GM19238 (cell line): ENCODE measurements at regions not wholly inside any gene's neighbourhood (a gene's known extent, or its start where the extent isn't known, plus 50 kb on each side); places are given as distances from the start of the nearest gene placed in this dataset.
"Not testable (repeated sequence)": the region's sequence is repeated elsewhere in the genome, so short reads cannot be mapped to it uniquely, and the experiment has no call there.

ENCODE experiments used
- DNase-seq: peaks from one replicate; pipeline ENCODE4 v3.0.0; 2011; ENCODE audit warnings: low spot score; ENCODE audit not compliant: insufficient read length

DNA sequence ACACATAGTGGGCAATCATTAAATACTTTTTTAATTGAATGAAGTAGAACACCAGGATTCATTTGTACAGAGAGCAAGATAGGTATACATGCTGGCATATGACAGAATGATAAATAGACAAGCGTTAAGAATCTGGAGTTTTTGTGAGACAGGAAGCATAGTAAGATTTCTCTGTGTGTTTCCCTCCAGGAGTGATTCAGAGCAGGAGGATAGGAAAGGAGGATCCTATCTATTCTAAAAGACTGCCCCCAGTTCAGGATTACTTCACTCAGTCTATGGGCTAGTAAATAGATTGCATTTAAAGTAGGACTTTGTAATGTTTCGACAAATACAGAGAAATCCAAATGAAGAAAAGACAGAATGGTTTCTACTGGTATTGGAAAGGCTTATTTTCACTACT is 423.7 kb downstream of the PDGFC start:
- DNase-seq: no peak

- DNase-seq: no peak
These were observed 424.2 kb downstream of the PDGFC start for GRCh38 chr4:156547439-156547838.

GRCh38 chr4:156545003-156545785 is 426.4 kb downstream of the PDGFC start:
- DNase-seq: no peak

- DNase-seq: no peak
These were observed 432.2 kb downstream of the PDGFC start for GRCh38 chr4:156539376-156539775.

- DNase-seq: no peak
These were observed 432.8 kb downstream of the PDGFC start for GRCh38 chr4:156538651-156539257.

GRCh38 chr4:156538210-156538609 is 433.4 kb downstream of the PDGFC start:
- no peak for DNase-seq

GRCh38 chr4:156537286-156537685 is 434.3 kb downstream of the PDGFC start:
- no peak for DNase-seq

DNA sequence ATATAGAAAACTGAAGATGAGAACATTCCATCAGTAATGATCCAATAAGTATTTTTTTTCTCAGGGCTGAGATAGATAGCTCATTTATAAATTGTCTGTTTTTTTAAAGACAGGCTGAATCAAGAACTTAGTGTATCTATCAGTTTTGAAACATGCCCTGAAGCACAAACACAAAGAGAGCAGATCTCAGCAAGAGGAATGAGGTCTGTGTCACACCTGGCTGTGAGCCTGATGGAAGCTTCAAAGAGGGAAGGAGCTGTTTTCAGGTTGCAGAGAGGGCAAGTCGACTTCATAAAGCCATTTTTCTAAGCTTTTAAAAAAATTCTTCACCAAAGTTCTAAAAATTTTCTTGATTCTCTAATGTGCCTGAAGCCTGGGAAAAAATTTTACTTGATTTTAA is 434.9 kb downstream of the PDGFC start:
- DNase-seq: no peak

GRCh38 chr4:156534205-156534604 is 437.4 kb downstream of the PDGFC start:
- DNase-seq: no peak

DNA sequence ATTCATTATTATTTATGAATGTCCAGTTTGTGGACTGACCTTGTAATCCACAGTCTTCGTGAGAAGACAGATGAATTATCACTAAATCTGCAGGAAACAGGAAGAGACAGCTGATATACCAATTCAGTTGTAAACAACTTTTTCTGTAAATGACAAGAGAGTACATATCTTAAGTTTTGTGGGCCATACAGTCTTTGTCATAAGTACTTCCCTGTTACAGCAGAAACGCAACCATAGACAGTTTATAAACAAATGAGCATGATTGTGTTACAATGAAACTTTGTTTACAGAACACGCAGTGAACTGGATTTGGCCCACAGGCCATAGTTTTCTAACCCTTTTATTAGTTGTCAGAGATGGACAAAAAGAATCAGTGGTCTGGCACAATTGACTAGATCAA is 443.4 kb downstream of the PDGFC start:
- DNase-seq: no peak

DNA sequence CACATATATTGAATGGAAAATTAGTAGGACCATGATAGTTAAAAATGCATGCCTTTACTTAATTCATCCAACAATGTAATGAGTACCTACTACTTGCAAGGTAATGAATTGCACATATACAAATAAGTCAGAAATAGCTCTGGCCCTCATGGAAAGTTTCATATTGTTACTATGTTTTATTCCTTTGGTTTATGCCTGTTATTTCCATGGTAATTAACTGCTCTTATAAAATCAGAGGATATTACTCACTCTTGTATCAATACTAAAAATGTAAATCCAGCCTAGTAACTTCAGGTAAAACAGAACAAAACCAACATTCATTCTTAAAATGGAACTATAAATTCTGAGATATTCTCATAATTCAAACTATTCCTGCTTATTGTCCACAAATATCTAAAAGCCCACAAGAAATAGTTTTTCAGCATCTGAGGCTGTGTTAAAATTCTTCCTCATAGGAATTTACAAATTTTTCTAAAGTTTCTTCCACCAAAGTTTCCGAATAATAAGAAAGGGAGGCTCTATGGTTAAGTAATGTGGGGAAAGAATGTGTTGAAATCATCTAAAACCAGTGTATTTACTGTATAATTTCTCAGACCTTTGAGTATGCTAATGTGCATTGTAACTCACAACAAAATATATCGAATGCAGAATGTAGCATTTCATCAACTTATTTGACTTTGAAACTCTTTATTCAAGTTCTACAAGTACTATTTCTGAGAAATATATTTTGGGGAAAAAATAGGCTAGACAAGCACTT is 444.2 kb downstream of the PDGFC start:
- no peak for DNase-seq

- DNase-seq: no peak
These were observed 447.6 kb downstream of the PDGFC start for GRCh38 chr4:156523991-156524390.

DNA sequence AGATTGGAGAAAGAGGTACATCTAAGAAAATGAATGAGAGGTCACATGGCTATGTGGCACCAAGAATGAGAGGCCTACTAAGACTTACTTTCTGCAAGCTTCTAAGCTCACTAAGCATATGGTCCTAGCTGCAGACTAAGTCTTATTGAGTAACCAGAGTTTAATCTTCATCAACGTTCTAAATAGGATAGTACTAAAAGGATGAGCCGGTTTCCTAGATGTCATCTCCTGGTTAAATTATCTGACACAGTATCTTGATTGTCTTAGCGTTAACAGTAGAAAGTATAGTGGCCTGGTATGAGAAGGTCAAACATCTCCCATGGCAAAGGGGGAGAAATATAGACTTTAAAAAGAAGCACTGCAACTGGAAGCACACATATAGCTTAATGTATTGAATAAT is 448.1 kb downstream of the PDGFC start:
- no peak for DNase-seq

DNA sequence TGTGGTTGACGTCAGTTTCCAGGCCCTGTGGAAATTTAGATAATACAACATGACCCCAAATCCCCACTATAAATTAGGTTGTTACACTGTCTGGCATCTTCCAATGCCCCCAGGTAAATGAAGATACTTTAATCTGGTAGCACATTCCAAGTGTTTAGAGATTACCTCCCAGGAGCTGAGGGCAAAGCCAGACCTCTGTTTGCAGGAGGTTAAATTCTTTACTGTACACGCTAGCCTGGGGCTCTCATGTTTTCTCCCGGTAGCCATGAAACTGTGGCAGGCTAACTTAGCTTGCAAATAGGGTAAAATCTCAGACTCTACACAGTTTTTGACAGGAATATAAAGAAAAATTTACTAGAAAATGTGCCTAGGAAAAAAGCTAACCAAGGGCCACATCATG is 450.0 kb downstream of the PDGFC start:
- DNase-seq: no peak

- DNase-seq: no peak
These were observed 453.6 kb downstream of the PDGFC start for GRCh38 chr4:156517956-156518355.

DNA sequence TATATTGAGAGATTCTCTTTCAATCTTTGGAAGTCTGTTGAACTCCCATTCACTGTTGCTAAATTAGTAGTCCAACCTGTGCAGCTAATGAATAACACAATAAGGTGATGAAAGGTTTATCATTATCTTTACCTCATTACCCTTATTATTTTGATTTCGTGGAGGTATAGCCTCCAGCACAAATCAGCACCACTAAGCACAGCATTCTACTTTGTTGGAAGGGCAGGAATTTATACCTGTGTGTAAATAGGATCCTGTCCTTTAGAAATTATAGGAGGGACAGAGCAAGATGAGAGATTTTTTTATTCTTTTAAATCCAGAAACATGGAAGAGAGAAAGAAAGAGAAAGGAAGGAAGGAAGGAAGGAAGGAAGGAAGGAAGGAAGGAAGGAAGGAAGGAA is 454.1 kb downstream of the PDGFC start:
- DNase-seq: no peak

GRCh38 chr4:156516698-156517097 is 454.9 kb downstream of the PDGFC start:
- no peak for DNase-seq

DNA sequence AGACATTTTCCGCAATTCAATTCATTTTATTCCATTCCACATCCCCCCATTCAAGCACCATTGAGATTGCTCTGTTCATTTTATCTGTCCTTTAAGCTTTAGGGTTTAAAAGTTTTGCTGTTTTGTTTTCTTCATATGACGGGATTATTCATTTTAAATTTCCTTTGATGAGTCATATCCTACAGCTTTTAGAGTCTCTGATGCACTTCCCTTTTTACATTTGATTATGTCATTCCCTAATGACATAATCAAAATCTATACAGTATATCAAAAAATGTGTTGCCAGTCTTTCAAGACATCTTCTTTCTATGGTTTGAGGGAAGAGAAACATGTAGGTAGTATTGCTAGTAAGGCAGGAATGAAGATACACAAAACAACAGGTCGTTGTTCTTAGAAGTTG is 456.3 kb downstream of the PDGFC start:
- no peak for DNase-seq

- DNase-seq: no peak
These were observed 459.0 kb downstream of the PDGFC start for GRCh38 chr4:156512622-156513021.

- not testable (repeated sequence) for DNase-seq
These were observed 461.7 kb downstream of the PDGFC start for GRCh38 chr4:156509921-156510320.

GRCh38 chr4:156505341-156505955 is 466.2 kb downstream of the PDGFC start:
- DNase-seq: no peak

DNA sequence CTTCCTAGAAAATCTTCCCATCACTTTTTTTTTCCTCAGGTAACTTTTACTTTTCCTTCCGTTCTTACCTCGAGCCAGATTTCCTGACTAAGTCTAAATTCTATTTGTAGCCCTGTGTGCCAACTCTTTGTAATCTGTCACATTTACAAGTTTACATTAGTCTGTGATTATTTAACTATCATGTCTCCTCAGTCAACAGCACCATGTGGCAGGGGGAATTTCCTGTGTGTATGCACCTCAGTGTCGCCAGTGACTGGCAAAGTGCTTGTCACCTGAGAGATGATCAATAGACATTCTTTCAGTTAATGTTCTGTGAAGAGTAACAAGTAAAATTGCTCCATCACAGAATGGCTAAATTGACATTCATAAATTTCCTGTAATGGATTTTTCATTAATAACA is 468.5 kb downstream of the PDGFC start:
- no peak for DNase-seq
